GM18861 (cell line): ENCODE measurements at regions not wholly inside any gene's neighbourhood (a gene's known extent, or its start where the extent isn't known, plus 50 kb on each side); places are given as distances from the start of the nearest gene placed in this dataset.

Experiments used
- ATAC-seq: cut with Tn5 transposase; IDR thresholded peaks from one replicate; pipeline ENCODE4 v1.9.1; 2021; ENCODE audit not compliant: unreplicated experiment

DNA sequence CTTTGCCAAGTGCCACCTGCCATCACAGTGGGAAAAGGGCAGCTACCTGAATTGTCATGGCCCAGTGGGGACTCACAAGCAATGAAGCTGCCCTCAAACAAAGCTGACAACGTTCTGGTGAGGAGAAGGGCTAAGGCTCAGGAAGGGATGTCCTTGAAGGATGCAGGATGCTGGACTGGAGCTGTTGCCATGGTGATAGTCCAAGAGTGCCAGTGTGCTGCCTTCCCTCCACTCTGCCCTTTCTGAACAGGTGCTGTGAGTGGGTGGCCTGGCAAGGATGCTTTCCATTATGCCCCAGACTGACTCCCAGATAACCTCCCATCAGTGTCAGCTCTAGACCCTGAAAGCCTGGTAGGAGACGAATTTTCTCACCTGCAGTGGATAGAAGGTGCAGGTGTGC is 137.8 kb upstream of the GYPC start:
- no peak for ATAC-seq

DNA sequence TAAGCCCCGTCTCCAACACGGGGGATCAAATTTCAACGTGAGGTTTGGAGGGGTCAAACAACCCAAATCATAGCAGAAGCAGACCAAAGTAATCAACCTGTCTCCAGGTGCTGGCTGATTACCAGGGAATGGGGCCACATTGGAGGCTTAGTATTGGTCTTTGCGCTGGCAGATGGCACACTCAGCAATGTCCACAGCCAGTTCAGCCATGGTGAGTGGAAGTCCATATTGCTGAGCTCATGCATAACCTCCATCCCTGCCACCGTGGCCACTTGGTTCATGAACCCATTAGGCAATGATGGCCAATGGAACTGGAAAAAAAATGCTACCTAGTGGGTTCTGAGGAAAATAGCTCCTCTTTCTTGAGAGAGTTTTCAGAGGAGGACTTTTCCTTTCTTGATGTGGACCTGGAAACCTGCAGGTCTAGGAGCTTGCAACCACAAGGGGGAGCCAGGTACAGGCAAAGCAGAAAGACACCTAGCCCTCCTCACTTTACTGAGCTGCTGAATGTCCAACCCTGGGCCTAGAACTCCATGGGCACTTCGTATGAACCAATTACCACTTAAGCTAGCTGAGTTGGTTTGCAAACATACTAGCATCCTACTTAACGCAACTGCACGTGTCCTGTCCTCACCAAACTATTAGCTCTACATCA is 128.0 kb upstream of the GYPC start:
- no peak for ATAC-seq

DNA sequence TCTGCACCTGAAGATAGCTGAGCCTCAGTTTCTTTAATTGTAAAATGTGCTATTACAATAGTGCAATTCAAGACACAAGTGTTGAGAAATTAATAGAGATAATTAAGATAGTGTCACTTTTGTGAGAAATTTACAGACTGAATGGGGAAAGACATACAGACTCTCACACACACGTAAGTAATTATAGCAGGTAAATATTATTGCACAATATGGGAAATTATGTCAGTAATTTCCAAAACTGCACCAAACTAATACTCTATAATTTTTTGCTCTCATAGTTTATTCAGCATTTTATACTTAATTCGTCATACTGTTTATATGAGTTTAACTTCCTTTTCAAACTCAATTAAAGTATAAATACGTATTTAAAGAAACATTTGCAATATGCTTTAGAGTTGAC is 124.9 kb upstream of the GYPC start:
- ATAC-seq, result no peak

DNA sequence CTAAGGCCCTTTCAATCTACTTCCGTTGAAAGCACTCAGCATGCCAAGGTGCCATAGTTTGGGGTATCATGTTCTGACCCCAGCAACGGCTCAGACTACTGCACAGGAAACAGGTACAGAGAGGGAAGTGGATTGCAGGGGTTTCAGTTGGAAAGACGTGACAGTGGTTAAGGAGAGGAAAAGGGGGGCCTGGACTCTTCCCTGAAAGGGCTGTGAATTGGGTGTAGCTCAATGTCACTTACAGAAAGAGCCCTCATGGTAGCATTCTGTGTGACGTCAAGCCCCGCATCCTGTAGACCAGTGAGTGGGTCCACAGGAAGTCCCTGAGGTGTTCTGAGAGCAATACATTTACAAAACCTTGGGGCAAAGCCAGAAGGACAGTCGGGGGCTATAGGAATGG is 121.5 kb upstream of the GYPC start:
- no peak for ATAC-seq

DNA sequence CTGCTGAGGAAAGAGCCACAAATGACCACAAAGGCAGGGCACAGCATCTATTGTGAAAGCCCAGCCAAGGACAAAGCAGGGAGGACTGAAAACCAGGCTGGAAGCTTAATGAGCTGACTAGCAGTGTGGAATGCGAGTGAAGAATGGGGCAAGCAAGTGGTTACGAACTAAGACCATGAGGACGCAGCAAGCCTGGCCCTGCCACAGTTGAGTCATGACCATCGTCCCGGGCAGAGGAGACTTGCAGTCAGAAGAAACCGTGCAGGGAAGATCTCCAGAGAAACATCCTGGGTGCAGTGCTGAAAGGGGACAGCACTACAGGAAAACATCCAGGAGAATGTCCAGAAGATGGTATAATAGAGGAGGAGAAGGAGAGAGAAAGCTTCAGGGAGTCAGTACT is 120.5 kb upstream of the GYPC start:
- ATAC-seq, result no peak

DNA sequence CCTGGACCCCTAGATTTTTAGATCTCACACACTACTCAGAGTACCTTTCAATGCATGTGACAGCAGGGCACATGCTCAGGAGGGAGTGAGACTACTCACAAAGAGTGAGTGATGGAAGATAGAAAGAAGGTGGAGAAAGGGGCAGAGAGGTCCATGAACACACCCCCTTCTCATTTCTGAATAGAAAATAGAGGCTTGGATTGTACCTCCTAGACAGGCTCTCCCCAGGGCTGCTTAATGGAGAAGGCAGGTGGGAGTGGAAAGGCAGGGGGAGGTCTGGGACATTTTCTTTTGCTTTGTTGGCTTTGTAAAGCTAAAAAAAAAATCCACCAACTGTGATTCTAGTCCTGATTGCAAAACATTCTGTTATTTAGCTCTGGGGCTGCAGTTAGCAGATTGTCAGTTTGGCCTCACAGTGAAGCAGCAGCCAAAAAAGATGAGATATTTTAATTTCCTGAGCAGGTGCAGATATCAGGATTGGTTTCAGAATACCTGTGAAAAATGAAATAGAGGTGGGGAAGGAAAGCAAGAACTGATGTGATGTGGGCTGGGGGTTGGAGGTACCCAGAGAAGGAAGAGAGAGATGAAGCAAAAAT is 119.3 kb upstream of the GYPC start:
- no peak for ATAC-seq

DNA sequence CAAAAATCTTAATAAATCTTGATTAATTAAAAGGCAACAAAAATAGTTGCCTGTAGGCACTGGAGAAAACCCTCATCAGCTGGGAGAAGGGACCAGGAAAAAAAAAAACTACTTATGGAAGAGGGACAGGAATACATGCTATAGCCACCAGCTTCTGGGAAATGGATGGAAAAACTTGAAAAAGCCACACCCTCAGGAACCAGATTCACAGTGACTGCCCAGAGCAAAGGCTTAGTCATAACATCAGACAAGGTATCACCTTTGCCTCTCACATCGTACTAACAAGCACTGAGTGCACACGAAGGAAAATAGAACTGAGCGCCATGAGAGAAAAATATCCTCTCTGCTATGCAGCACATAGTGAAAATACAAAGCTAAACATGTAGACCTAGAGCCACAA is 116.9 kb upstream of the GYPC start:
- ATAC-seq, result no peak

DNA sequence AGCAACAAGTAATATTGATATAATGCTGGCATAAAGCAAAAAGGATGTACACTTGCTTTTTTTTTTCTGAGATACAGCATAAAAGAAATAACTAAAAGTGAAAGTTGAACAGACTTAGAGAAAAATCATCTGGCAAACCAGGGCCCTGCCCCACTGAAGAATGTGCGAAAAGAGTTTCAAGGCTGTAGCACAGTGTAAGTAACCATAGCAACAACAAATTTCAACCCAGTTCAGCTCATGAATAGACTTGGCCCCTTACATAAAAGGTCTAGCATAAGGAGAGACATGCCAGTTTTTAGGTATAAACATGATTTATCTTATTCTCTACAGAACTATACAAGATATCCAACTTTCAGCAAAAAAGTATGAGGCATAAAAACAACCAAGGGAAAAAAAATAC is 113.7 kb upstream of the GYPC start:
- no peak for ATAC-seq

DNA sequence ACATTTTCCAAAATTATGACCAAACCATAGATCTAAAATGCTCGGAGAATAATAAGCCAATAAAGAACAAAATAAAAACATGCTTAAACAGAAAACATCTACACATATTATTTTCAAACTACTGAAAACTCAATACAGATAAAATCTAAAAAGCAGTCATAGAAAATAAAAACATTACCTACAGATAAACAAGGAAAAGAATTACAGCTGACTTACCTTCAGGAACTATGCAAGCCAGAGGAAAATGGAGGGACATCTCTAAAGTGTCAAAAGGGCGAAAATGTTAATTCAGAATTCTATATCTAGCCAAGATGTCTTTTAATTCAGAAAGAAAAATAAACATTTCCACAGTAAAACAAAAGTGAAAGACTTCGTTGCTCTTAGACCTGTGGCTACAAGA is 112.9 kb upstream of the GYPC start:
- no peak for ATAC-seq

DNA sequence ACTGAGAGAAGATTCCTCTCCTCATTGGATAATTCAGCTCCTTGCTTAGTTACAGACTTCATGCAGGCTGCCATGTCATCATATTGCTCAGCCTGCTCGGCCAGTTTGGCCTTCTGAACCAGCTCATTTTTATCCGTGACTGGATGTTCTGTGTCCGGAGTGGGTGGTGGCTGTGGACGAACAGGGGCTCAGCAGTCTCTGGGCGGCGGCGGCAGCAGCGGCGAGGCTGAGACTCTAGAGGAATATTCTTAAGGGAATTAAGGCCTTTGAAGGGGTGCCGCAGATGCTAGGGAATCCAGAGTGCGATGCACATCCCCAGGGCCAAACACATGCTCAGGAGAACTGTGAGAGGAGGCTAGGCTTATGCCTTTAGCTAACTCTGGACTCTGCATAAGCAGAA is 97.9 kb upstream of the GYPC start:
- ATAC-seq, result no peak

DNA sequence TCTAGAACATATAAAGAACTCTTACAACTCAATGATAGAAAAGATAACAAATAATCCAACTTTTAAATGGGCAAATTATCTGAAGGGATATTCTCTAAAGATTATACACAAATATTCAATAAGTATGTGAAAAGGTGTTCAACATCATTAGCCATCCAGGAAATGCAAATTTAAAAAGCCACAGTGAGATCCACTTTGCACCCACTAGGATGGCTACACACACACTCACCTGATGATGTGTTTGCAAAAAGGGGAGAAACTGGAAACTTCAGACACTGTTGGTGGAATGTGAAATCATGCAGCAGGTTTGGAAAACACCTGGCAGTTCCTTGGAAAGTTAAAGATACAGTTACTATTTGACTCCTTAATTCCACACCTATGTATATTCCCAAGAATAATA is 87.2 kb upstream of the GYPC start:
- ATAC-seq, result no peak

DNA sequence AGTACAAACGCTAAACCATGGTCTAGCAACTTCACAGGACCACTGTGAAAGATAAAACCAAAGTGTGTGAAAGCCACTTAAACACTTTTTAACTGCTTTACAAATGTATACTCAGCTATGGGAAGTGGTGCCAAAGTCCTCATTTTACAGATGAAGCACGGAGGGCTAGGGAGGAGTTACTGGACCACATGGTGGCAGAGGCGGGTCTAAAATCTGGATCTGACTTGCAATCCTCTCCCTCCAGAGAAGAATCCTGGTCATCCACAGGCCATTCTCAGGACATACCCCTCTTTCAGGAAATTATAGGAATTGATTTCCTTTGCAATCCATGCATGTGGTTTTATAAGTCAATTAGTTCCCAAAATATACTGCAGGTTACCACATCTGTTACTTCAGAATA is 84.6 kb upstream of the GYPC start:
- no peak for ATAC-seq

DNA sequence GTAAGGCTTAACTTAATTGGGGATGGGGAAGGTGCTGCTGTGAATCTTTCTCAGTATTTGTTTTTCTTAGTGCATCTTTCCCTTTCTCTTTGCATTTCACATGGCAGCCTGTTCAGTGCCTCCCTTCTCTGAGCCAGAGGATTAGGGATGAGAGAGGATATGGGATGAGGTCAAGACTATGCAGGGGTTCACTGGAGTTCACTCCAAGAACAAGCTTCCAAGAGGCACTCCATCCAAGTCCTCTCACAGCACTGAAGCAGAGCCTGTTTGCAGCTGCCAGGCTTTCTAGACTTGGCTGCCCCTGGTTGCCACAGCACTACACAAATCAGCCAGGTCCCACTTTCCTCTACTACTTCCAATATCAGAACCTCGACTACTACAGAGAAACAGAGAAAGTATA is 80.3 kb upstream of the GYPC start:
- no peak for ATAC-seq

DNA sequence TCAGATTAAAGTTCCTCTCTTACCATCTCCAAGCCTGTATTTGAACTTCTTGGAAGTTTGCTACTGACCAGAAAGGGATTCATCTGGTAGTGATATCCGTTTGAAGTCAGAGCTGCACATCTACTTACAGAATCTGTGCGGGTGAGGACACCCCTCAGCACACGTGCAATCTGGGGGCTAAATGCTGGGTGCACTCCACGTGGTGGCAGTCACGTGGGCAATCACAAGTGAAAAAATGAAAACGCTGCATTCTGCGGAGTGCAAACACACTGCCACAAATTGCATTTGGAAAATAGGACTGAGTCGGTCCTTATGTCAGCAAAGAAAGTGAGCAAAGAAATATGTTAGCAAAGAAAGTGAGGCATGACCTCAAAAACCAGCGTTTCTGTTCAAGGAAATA is 76.1 kb upstream of the GYPC start:
- no peak for ATAC-seq

DNA sequence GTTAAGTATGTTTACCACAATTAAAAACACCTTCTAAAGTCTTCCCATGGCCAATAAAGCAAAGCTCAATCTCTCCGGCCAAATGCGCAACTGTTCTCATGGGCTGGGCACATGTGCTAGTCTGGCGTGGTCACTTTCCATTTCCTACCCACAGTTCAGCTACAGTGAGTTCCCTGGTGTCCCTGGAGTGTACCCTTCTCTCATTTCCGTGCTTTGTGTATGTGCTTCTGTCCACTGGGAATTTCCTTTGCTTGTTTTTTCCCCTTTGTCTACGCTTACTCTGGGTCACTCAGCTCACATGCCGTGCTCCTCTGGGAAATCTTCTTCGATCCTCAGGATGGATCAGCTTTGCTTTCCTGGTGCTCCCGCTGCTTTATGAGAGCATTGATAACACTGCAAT is 69.6 kb upstream of the GYPC start:
- ATAC-seq, result no peak

DNA sequence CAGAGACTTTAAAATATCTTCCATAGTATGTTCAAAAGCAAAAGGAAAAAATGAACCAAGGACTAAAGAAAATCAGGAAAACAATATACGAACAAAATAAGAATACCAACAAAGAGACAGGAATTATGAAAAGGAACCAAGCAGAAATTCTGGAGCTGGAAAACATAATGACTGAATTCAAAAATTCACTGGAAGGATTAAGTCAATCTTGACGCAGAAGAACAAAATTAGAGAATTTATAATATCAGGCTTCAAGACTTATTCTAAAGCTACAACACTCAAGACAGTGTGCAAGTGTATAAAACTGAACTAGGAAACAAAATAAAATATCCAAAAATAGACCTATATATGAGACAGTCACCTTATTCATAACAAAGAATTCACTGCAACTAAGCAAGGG is 56.9 kb upstream of the GYPC start:
- no peak for ATAC-seq

DNA sequence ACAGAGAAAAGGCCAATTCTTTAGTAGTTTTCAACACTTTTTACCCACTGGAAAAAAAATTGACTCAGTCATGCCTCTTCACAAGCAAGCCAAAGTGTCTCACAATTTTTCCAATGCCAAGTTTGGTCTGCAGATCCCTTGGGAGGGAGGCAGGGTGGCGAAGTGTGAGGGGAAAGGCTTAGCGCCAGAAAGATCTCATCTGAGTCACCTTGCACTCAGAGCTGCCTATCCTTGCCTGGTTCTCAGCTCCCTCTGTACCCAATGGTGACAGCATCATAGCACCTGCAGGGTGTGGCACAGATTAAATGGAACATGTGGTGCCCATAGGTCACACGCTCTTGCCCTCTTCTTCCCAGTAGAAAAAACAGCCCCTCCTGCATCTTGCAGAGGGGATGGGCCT is 55.2 kb upstream of the GYPC start:
- no peak for ATAC-seq

DNA sequence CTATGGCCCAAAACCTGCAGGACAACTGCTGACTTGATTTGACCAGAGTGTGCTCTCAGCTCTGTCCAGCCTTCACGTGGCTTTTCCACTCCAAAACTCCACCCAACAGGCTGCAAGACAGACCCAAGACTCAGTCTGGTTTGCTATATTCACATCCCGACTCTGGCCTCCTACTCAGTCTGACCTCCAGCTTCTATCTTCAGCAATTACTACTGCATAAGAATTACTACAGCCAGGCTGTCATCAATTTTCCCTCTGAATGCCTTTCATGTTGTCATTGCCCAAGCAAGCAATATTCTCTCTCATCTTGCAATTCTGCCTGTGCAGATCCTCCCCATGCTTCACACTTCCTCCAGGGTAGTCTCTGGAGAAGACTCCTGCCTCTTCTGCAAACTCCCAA is 53.6 kb upstream of the GYPC start:
- no peak for ATAC-seq
